HG02571 (cell line): ENCODE measurements at regions not wholly inside any gene's neighbourhood (a gene's known extent, or its start where the extent isn't known, plus 50 kb on each side); places are given as distances from the start of the nearest gene placed in this dataset.

Experiments
- ATAC-seq: cut with Tn5 transposase; IDR thresholded peaks from one replicate; pipeline ENCODE4 v1.9.1; 2021; ENCODE audit warnings: mild to moderate bottlenecking, moderate library complexity; ENCODE audit not compliant: unreplicated experiment

- ATAC-seq: no peak
Observed at GRCh38 chr5:1669276-1670155, 130.1 kb downstream of the MRPL36 start.

GRCh38 chr5:1668141-1668721, 131.4 kb downstream of the MRPL36 start:
- no peak for ATAC-seq

- no peak for ATAC-seq
Observed at GRCh38 chr5:1667648-1668140, 131.9 kb downstream of the MRPL36 start.

GRCh38 chr5:1666812-1667588, 132.6 kb downstream of the MRPL36 start:
- ATAC-seq: no peak

GRCh38 chr5:1666221-1666620, 133.4 kb downstream of the MRPL36 start:
- ATAC-seq: no peak

- no peak for ATAC-seq
Observed at GRCh38 chr5:1665803-1666202, 133.8 kb downstream of the MRPL36 start.

- no peak for ATAC-seq
Observed at GRCh38 chr5:1665231-1665630, 134.4 kb downstream of the MRPL36 start.

GRCh38 chr5:1663186-1663585, 136.5 kb downstream of the MRPL36 start:
- no peak for ATAC-seq

- ATAC-seq: no peak
Observed at GRCh38 chr5:1662559-1663085, 137.0 kb downstream of the MRPL36 start.

- ATAC-seq: no peak
Observed at GRCh38 chr5:1661831-1662558, 137.6 kb downstream of the MRPL36 start.

- no peak for ATAC-seq
Observed at GRCh38 chr5:1661311-1661710, 137.6 kb upstream of the LPCAT1 start.

- no peak for ATAC-seq
Observed at GRCh38 chr5:1660511-1660910, 136.8 kb upstream of the LPCAT1 start.

- no peak for ATAC-seq
Observed at GRCh38 chr5:1660001-1660400, 136.2 kb upstream of the LPCAT1 start.

- no peak for ATAC-seq
Observed at GRCh38 chr5:1659100-1659981, 135.6 kb upstream of the LPCAT1 start.

- no peak for ATAC-seq
Observed at GRCh38 chr5:1658665-1659064, 134.9 kb upstream of the LPCAT1 start.

- ATAC-seq: no peak
Observed at GRCh38 chr5:1657161-1657741, 133.5 kb upstream of the LPCAT1 start.

- ATAC-seq: no peak
Observed at GRCh38 chr5:1656271-1656975, 132.7 kb upstream of the LPCAT1 start.

- no peak for ATAC-seq
Observed at GRCh38 chr5:1655496-1656270, 131.9 kb upstream of the LPCAT1 start.
